DMS53 (cell line): ENCODE measurements at regions not wholly inside any gene's neighbourhood (a gene's known extent, or its start where the extent isn't known, plus 50 kb on each side); places are given as distances from the start of the nearest gene placed in this dataset.
"Not testable (repeated sequence)": the region's sequence is repeated elsewhere in the genome, so short reads cannot be mapped to it uniquely, and the experiment has no call there.

ENCODE experiments used
- DNase-seq: peaks from one replicate; lab custom pipeline; 2025; lab: John Stamatoyannopoulos, UW

- no peak for DNase-seq
These were observed 96.8 kb upstream of the DPT start for GRCh38 chr1:168825820-168826219.

GRCh38 chr1:168826269-168826668, 97.3 kb upstream of the DPT start:
- no peak for DNase-seq

GRCh38 chr1:168827557-168827956, 98.6 kb upstream of the DPT start:
- DNase-seq = no peak

GRCh38 chr1:168829876-168830275, 100.9 kb upstream of the DPT start:
- DNase-seq = no peak

- DNase-seq = no peak
These were observed 101.6 kb upstream of the DPT start for GRCh38 chr1:168830562-168830961.

- DNase-seq = no peak
These were observed 103.7 kb upstream of the DPT start for GRCh38 chr1:168832661-168833060.

- no peak for DNase-seq
These were observed 104.4 kb upstream of the DPT start for GRCh38 chr1:168833362-168833761.

- DNase-seq = no peak
These were observed 104.8 kb upstream of the DPT start for GRCh38 chr1:168833801-168834224.

GRCh38 chr1:168834225-168834872, 105.3 kb upstream of the DPT start:
- DNase-seq = peak; percentile 9

- DNase-seq = peak; percentile 61
These were observed 106.2 kb upstream of the DPT start for GRCh38 chr1:168835176-168835575.

- DNase-seq = no peak
These were observed 106.8 kb upstream of the DPT start for GRCh38 chr1:168835791-168836190.

- no peak for DNase-seq
These were observed 107.5 kb upstream of the DPT start for GRCh38 chr1:168836469-168836868.

GRCh38 chr1:168837230-168837629, 108.2 kb upstream of the DPT start:
- DNase-seq = not testable (repeated sequence)

GRCh38 chr1:168842306-168842705, 113.3 kb upstream of the DPT start:
- no peak for DNase-seq

- peak; percentile 62 for DNase-seq
These were observed 113.9 kb upstream of the DPT start for GRCh38 chr1:168842916-168843315.

- DNase-seq = no peak
These were observed 114.4 kb upstream of the DPT start for GRCh38 chr1:168843401-168843800.

GRCh38 chr1:168843950-168844349, 114.9 kb upstream of the DPT start:
- DNase-seq = no peak

GRCh38 chr1:168845140-168845539, 116.1 kb upstream of the DPT start:
- DNase-seq = peak; percentile 30

GRCh38 chr1:168848051-168848450, 119.0 kb upstream of the DPT start:
- no peak for DNase-seq

- no peak for DNase-seq
These were observed 132.5 kb upstream of the DPT start for GRCh38 chr1:168861421-168862004.

- no peak for DNase-seq
These were observed 134.8 kb upstream of the DPT start for GRCh38 chr1:168863772-168864171.

- DNase-seq = no peak
These were observed 135.3 kb upstream of the DPT start for GRCh38 chr1:168864266-168864665.

GRCh38 chr1:168865850-168866620, 137.0 kb upstream of the DPT start:
- DNase-seq = peak; percentile 30
